Neural cell (in vitro differentiated cells): ENCODE measurements at regions not wholly inside any gene's neighbourhood (a gene's known extent, or its start where the extent isn't known, plus 50 kb on each side); places are given as distances from the start of the nearest gene placed in this dataset.

ENCODE experiments used
- CTCF ChIP-seq: fragments of 450-650 bp; IDR thresholded peaks from 2 replicates; pipeline ENCODE4 v1.5.1; 2014; ENCODE audit warnings: antibody characterized with exemption, mild to moderate bottlenecking, moderate library complexity; ENCODE audit not compliant: poor library complexity, severe bottlenecking
- EP300 ChIP-seq: fragments of 450-650 bp; conservative IDR thresholded peaks from 2 replicates; pipeline ENCODE4 v1.6.1; 2014; ENCODE audit warnings: antibody characterized with exemption, mild to moderate bottlenecking, moderate library complexity; ENCODE audit not compliant: poor library complexity, severe bottlenecking
- EZH2 ChIP-seq: fragments of 200-600, 300-800 bp; shearing (Covaris generic), sonication (generic); IDR thresholded peaks from 2 replicates; pipeline ENCODE4 v1.6.1; 2014; ENCODE audit warnings: antibody characterized with exemption, low read length, borderline replicate concordance, mild to moderate bottlenecking; ENCODE audit not compliant: insufficient read depth, poor library complexity, severe bottlenecking
- POLR2AphosphoS5 ChIP-seq: IDR thresholded peaks from 2 replicates; pipeline ENCODE4 v1.6.1; 2012
- REST ChIP-seq: IDR thresholded peaks from 2 replicates; pipeline ENCODE4 v1.6.1; 2012; ENCODE audit warnings: borderline replicate concordance

GRCh38 chr3:182118066-182118465 is 406.3 kb downstream of the SOX2 start:
- TF ChIP-seq EP300 = no peak
- no peak for TF ChIP-seq CTCF
- TF ChIP-seq POLR2AphosphoS5 = no peak
- no peak for TF ChIP-seq EZH2
- TF ChIP-seq REST = no peak
